SU-DHL-6 (cell line): ENCODE measurements at regions not wholly inside any gene's neighbourhood (a gene's known extent, or its start where the extent isn't known, plus 50 kb on each side); places are given as distances from the start of the nearest gene placed in this dataset.
"Not testable (repeated sequence)": the region's sequence is repeated elsewhere in the genome, so short reads cannot be mapped to it uniquely, and the experiment has no call there.

Source experiments
- H2AFZ ChIP-seq: fragments of 200-600 bp; sonication (generic); 2 replicates; pipeline ENCODE4 v1.6.1; 2014; ENCODE audit warnings: low read depth, mild to moderate bottlenecking, moderate library complexity, mixed read lengths, antibody characterized with exemption, low read length; ENCODE audit not compliant: severe bottlenecking
- H3F3A ChIP-seq: fragments of 200-600 bp; shearing (Covaris generic); 2 replicates; pipeline ENCODE4 v1.6.0; 2016; ENCODE audit warnings: antibody characterized with exemption, mild to moderate bottlenecking; ENCODE audit not compliant: insufficient read depth
- H3K27ac ChIP-seq: fragments of 200-600 bp; sonication (generic); 2 replicates; pipeline ENCODE4 v1.5.1; 2016; ENCODE audit warnings: low read depth, mild to moderate bottlenecking, low read length, moderate library complexity, mixed read lengths
- H3K27me3 ChIP-seq: fragments of 200-600 bp; sonication (generic), shearing (Covaris generic); 2 replicates; pipeline ENCODE4 v1.6.0; 2014; ENCODE audit warnings: mild to moderate bottlenecking, low read length
- H3K36me3 ChIP-seq: fragments of 200-600 bp; sonication (generic); 2 replicates; pipeline ENCODE4 v1.6.1; 2014; ENCODE audit warnings: mild to moderate bottlenecking, low read length, mixed read lengths
- H3K4me2 ChIP-seq: fragments of 300-600, 200-600 bp; shearing (Covaris generic), sonication (generic); 2 replicates; pipeline ENCODE4 v1.6.0; 2014; ENCODE audit warnings: low read length, low read depth, mild to moderate bottlenecking; ENCODE audit not compliant: poor library complexity, severe bottlenecking
- H3K4me3 ChIP-seq: fragments of 200-600 bp; sonication (generic); 2 replicates; pipeline ENCODE4 v1.5.1; 2014; ENCODE audit warnings: antibody characterized with exemption, low read length, mild to moderate bottlenecking, mixed read lengths; ENCODE audit not compliant: insufficient read depth, poor library complexity, severe bottlenecking
- H3K79me2 ChIP-seq: fragments of 200-600 bp; sonication (generic); 2 replicates; pipeline ENCODE4 v1.6.1; 2014; ENCODE audit warnings: mild to moderate bottlenecking, low read length, moderate library complexity; ENCODE audit not compliant: insufficient read depth
- H3K9ac ChIP-seq: fragments of 200-600 bp; sonication (generic); 2 replicates; pipeline ENCODE4 v1.7.0; 2014; ENCODE audit warnings: mild to moderate bottlenecking, low read length
- H3K9me2 ChIP-seq: fragments of 200-600 bp; sonication (generic); replicated peaks from 2 replicates; pipeline ENCODE4 v1.6.1; 2014; ENCODE audit warnings: low read length; ENCODE audit not compliant: insufficient read depth
- H3K9me3 ChIP-seq: fragments of 200-600 bp; sonication (generic); 2 replicates; pipeline ENCODE4 v1.6.1; 2014; ENCODE audit warnings: low read length, mixed read lengths; ENCODE audit not compliant: insufficient read depth
- H4K20me1 ChIP-seq: fragments of 200-600 bp; sonication (generic); 2 replicates; pipeline ENCODE4 v1.6.1; 2014; ENCODE audit warnings: low read depth, mild to moderate bottlenecking, antibody characterized with exemption, low read length, moderate library complexity, mixed read lengths
- CTCF ChIP-seq: fragments of 200-600 bp; sonication (generic); IDR thresholded peaks from one replicate; pipeline ENCODE4 v1.5.1; 2017; ENCODE audit warnings: antibody characterized with exemption, mild to moderate bottlenecking, low read length, moderate library complexity; ENCODE audit not compliant: insufficient read depth, poor library complexity, severe bottlenecking
- EZH2phosphoT487 ChIP-seq: fragments of 200-600 bp; sonication (generic), shearing (Covaris generic); conservative IDR thresholded peaks from 2 replicates; pipeline ENCODE4 v1.6.1; 2018; ENCODE audit warnings: mild to moderate bottlenecking, antibody characterized with exemption, low read length, moderate library complexity, mixed read lengths

GRCh38 chr20:56735084-56735642 is 106.1 kb downstream of the TFAP2C start:
- H3F3A ChIP-seq, result no peaks in the 10 kb centered on the region
- no peak overlapping the region for H3K4me3 ChIP-seq
- no peaks in the 10 kb centered on the region for H3K9me3 ChIP-seq
- TF ChIP-seq EZH2phosphoT487, result no peak
- no peak for TF ChIP-seq CTCF
- no peaks in the 10 kb centered on the region for H3K9me2 ChIP-seq
- no peaks in the 10 kb centered on the region for H4K20me1 ChIP-seq
- no peak overlapping the region for H3K27ac ChIP-seq
- H3K36me3 ChIP-seq, result no peaks in the 10 kb centered on the region
- H3K79me2 ChIP-seq, result no peaks in the 10 kb centered on the region
- no peak overlapping the region for H2AFZ ChIP-seq
- no peak overlapping the region for H3K4me2 ChIP-seq
- H3K9ac ChIP-seq, result no peak overlapping the region
- no peaks in the 10 kb centered on the region for H3K27me3 ChIP-seq

- H3K4me2 ChIP-seq, result no peak overlapping the region
Measured at GRCh38 chr20:56736285-56736857, 107.3 kb downstream of the TFAP2C start.

GRCh38 chr20:56744325-56744821 is 115.3 kb downstream of the TFAP2C start:
- not testable (repeated sequence) for H3K79me2 ChIP-seq, H3F3A ChIP-seq, H3K4me3 ChIP-seq, H3K9ac ChIP-seq, H3K9me2 ChIP-seq, H3K27ac ChIP-seq, H4K20me1 ChIP-seq, H3K9me3 ChIP-seq, H2AFZ ChIP-seq, H3K27me3 ChIP-seq, H3K36me3 ChIP-seq, H3K4me2 ChIP-seq

More at GRCh38 chr20:56736285-56736857, 107.3 kb downstream of the TFAP2C start:
- Histone ChIP-seq H3K4me3 (no peak overlapping the region), H3K79me2 (no peaks in the 10 kb centered on the region), H3K9ac (no peak overlapping the region), H2AFZ (no peak overlapping the region), H3K27me3 (no peaks in the 10 kb centered on the region), H4K20me1 (no peaks in the 10 kb centered on the region), H3K9me2 (no peaks in the 10 kb centered on the region), H3K27ac (no peak overlapping the region), H3F3A (no peaks in the 10 kb centered on the region), H3K9me3 (no peaks in the 10 kb centered on the region), H3K36me3 (no peaks in the 10 kb centered on the region)
- no peak for TF ChIP-seq EZH2phosphoT487
- no peak for TF ChIP-seq CTCF
